GM12875 (cell line): ENCODE measurements at regions not wholly inside any gene's neighbourhood (a gene's known extent, or its start where the extent isn't known, plus 50 kb on each side); places are given as distances from the start of the nearest gene placed in this dataset.

Experiments
- H3K4me3 ChIP-seq: one replicate; pipeline ENCODE4 v1.5.1; 2011; ENCODE audit warnings: low read depth, low read length, control low read depth
- TF ChIP-seq, protein P1 (sequence below): IDR thresholded peaks from 2 replicates; pipeline ENCODE4 v1.5.1; 2011; ENCODE audit warnings: low read depth, mild to moderate bottlenecking, control low read depth, inconsistent platforms, low read length, moderate library complexity, borderline replicate concordance; ENCODE audit not compliant: insufficient read depth

DNA sequence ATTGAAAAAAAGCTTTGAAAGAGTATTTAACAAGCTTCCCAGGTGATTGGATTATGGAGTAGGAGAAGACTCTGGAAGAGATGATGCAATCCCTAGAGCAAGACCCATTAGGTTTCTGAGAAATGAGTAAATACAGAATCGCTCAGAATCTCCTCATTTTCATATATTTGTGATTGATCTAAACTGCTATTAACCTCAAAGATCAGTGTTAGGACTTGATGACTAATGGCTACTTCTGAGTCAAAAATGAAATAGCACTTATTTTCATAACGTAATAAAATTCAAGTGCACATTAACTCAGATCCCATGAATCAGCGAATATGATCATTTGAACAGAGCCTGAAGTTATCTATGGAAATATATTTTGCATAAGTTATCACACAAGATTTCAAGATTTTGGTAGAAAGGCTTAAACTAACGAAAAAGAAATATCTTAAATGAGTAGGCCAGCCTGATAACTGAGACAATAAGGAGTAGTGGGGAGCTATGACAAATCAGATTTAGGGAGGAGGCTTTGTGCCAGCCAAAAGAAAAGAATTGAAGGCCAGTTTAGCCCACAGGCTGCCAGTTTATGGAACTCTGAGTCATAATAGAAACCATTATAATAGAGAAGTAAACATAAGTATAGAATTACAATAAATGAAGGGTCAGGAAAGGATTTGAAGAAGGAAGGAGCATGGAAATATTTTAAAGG is 106.7 kb upstream of the OSMR start:
- H3K4me3 ChIP-seq: no peak overlapping the region
- TF ChIP-seq, protein P1, sequence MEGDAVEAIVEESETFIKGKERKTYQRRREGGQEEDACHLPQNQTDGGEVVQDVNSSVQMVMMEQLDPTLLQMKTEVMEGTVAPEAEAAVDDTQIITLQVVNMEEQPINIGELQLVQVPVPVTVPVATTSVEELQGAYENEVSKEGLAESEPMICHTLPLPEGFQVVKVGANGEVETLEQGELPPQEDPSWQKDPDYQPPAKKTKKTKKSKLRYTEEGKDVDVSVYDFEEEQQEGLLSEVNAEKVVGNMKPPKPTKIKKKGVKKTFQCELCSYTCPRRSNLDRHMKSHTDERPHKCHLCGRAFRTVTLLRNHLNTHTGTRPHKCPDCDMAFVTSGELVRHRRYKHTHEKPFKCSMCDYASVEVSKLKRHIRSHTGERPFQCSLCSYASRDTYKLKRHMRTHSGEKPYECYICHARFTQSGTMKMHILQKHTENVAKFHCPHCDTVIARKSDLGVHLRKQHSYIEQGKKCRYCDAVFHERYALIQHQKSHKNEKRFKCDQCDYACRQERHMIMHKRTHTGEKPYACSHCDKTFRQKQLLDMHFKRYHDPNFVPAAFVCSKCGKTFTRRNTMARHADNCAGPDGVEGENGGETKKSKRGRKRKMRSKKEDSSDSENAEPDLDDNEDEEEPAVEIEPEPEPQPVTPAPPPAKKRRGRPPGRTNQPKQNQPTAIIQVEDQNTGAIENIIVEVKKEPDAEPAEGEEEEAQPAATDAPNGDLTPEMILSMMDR: no peak

DNA sequence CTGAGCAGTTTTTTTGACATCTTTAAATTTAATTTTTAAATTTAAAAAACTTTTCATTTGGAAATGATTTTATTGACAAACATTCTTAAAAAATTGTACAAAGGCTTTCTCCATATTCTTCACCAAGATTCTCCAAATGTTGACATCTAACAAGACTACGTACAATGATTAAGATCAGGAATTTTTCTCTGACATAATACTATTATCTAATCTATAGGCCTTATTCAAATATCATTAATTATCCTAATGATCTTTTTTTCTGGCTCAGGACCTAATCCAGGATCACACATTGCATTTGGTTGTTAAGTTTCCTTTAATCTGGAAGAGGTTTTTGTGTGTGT is 106.1 kb upstream of the OSMR start:
- TF ChIP-seq, protein P1: no peak
- H3K4me3 ChIP-seq: no peak overlapping the region

DNA sequence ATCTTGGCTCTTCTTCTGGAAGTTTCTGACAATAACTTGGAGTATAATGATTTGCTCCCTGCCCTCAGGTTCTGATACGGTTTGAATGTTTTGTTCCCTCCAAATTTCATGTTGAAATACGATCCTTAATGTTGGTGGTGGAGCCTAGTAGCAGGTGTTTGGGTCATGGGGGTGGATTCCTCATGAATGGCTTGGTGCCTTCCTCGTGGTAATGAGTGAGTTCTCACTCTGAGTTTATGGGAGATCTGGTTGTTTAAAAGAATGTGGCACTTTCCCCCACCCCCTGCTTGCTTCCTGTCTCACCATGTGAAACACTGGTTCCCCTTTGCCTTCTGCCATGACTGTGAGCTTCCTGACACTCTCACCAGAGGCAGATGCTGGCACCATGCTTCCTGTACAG is 103.0 kb upstream of the OSMR start:
- H3K4me3 ChIP-seq: no peak overlapping the region
- TF ChIP-seq, protein P1: no peak

DNA sequence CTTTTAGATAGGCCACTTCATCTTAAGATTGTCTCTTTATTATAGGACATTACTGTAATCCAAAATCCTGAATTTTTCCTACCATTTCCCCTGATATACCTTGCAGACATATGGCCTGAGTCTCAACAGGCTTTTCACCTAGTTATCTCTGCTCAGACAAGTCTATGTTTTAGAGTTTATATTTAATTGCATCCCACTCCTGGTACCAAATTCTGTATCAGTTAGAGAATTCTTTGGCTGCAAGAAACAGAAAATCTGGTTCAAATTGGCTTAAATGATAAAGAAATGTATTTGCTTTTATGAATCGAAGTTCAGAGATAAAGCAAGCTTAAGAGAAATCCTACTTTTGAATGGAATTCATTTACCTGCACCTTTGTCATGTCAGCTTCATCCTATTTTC is 102.2 kb upstream of the OSMR start:
- H3K4me3 ChIP-seq: no peak overlapping the region
- TF ChIP-seq, protein P1: no peak

DNA sequence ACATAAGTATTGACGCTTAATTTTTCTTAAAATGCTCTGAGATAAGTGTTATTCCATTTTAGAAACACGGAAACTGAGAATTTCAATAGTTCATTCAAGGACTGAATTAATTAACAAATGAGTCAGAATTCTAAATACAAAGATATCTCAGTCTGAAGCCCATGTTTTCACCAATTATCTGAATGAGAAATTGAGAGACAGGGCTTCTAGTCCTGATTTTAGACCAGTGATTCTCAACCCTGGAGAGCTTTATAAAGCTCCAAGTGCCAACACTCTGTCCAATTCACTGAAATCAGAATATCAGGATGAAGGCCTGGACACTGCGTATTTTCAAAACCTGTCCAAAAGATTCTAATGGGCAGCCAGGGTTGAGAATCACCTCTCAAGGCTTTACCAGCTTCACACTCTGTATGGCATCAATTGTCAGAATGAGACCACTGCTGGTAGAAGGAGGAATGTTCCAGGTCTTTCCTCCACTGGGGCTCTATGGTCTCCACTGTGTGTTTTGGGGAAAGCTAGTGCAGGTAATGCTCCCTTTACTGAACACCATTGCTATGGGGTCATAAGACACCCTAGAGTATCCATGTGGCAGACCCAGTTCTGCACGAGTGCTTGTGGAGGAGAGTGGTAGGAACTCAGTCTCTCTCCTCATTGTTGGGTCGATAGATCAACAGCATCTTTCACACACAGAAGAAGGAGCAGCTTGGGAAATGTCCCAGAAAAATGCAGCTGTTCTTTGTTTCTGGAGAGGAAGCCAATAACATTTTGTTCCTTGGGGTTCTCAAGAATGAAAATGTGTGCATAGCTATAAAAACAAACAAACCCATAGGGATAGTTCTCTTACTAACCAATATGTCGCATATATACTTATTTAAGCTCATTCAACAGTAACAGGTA is 99.7 kb upstream of the OSMR start:
- TF ChIP-seq, protein P1: no peak
- H3K4me3 ChIP-seq: no peak overlapping the region

DNA sequence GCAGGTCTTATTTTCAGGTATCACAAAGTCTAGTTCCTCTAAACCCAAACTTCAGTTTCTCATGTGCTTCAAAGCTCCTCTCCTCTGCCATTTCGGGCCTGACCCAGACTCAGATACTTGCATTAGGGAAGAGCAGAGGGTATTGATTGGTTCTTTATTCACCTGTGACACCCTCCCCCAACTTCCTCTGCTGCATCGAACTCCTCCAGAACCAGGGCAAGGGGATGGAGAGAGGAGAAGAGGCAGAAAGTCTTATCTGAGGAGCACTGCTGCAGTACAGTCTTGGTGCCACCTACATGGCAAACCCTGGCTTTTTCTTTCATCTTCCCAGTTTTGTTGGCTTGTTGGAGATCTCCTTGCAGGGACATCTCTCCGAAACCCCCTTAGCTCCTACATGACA is 96.0 kb upstream of the OSMR start:
- no peak overlapping the region for H3K4me3 ChIP-seq
- TF ChIP-seq, protein P1: no peak

DNA sequence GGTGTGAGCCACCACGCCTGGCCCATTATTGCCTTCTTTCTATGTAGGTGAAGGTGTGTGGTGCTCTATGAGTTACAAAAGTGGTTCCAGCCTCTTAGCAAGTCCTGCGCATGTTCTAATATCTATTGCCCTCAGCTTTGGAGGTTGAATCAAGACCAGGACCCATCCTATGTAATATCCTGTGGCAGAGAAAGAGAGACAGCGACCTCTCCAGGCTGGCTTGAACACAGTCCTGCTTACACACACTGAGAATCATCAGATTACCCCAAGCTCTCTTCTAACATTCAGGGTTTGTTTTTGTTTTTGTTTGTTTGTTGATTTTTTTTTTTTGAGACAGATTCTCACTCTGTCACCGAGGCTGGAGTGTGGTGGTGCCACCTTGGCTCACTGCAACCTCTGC is 94.7 kb upstream of the OSMR start:
- TF ChIP-seq, protein P1: no peak
- no peak overlapping the region for H3K4me3 ChIP-seq
